Peyer's patch (tissue), 4 donors: ENCODE measurements at regions not wholly inside any gene's neighbourhood (a gene's known extent, or its start where the extent isn't known, plus 50 kb on each side); places are given as distances from the start of the nearest gene placed in this dataset.

ENCODE experiments used
- DNase-seq, 3 donors: peaks; one replicate each; pipeline ENCODE4 v3.0.0-alpha.2; 2017 to 2019
- H3K27ac ChIP-seq, 4 donors: fragments of 200-600 bp; sonication (generic); one replicate each; pipeline ENCODE4 v1.5.1; 2016 to 2019
- H3K27me3 ChIP-seq, 2 donors: fragments of 200-600 bp; sonication (generic); one replicate each; pipeline ENCODE4 v1.5.1; 2019
- H3K36me3 ChIP-seq, 3 donors: fragments of 200-600 bp; sonication (generic); one replicate each; pipeline ENCODE4 v1.5.1; 2016 to 2019
- H3K4me1 ChIP-seq, 4 donors: fragments of 200-600 bp; sonication (generic); one replicate each; pipeline ENCODE4 v1.5.1; 2016 to 2019
- H3K4me3 ChIP-seq, 4 donors: fragments of 200-600 bp; sonication (generic); 1 replicate in 3 of 4; 2 replicates in 1 of 4; pipeline ENCODE4 v1.5.1; 2016 to 2019; ENCODE audit warnings: mild to moderate bottlenecking in 1 of 4
- H3K9me3 ChIP-seq, 4 donors: fragments of 200-600 bp; sonication (generic); one replicate each; pipeline ENCODE4 v1.5.1; 2016 to 2019; ENCODE audit warnings: mild to moderate bottlenecking in 1 of 4
- POLR2A ChIP-seq, 2 donors: fragments of 450-650 bp; IDR thresholded peaks; one replicate each; pipeline ENCODE4 v1.5.1; 2017; ENCODE audit warnings: antibody characterized with exemption in 2 of 2, mild to moderate bottlenecking in 2 of 2, moderate library complexity in 2 of 2
- TF ChIP-seq, protein P1 (sequence below), 6 experiments: fragments of 450-650 bp in 4 of 6; fragments of 200-600 bp in 2 of 6; sonication (generic) in 1 of 6; IDR thresholded peaks; one replicate each; pipeline ENCODE4 v1.5.1; 2017 to 2019; ENCODE audit warnings: antibody characterized with exemption in 6 of 6, mild to moderate bottlenecking in 3 of 6, moderate library complexity in 1 of 6

DNA sequence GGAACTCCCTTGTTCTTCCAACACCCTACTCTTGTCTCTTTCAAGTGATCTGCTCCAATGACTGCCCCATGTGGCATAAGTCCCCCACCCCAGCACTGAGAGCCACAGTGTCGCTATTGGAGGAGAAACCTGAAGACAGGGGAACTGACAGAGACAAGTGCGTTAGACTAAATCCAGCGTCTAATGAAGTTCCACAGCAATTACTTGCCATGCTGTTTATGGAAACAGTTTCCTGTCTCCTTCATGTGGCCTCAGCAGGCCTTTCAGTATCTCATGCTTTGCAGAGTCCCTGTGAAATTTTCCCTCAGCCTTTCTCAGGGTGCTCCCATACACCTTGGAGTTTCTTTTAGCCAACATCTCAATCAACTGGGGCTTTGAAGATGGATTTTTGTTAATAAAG is 277.4 kb downstream of the ETS1 start:
- peaks cover 0 to 11% (median 0%) of the 10 kb centered on the region in 4 donors for H3K4me1 ChIP-seq
- H3K9me3 ChIP-seq, result peaks cover 0 to 8% (median 0%) of the 10 kb centered on the region in 4 donors
- no peak overlapping the region for H3K27ac ChIP-seq
- TF ChIP-seq, protein P1, sequence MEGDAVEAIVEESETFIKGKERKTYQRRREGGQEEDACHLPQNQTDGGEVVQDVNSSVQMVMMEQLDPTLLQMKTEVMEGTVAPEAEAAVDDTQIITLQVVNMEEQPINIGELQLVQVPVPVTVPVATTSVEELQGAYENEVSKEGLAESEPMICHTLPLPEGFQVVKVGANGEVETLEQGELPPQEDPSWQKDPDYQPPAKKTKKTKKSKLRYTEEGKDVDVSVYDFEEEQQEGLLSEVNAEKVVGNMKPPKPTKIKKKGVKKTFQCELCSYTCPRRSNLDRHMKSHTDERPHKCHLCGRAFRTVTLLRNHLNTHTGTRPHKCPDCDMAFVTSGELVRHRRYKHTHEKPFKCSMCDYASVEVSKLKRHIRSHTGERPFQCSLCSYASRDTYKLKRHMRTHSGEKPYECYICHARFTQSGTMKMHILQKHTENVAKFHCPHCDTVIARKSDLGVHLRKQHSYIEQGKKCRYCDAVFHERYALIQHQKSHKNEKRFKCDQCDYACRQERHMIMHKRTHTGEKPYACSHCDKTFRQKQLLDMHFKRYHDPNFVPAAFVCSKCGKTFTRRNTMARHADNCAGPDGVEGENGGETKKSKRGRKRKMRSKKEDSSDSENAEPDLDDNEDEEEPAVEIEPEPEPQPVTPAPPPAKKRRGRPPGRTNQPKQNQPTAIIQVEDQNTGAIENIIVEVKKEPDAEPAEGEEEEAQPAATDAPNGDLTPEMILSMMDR (IDR thresholded peaks at IDR 0.05), result no peak
- TF ChIP-seq POLR2A (IDR thresholded peaks at IDR 0.05), result no peak
- H3K27me3 ChIP-seq, result no peaks in the 10 kb centered on the region
- H3K4me3 ChIP-seq, result no peak overlapping the region
- H3K36me3 ChIP-seq, result no peaks in the 10 kb centered on the region
- DNase-seq, result no peak

DNA sequence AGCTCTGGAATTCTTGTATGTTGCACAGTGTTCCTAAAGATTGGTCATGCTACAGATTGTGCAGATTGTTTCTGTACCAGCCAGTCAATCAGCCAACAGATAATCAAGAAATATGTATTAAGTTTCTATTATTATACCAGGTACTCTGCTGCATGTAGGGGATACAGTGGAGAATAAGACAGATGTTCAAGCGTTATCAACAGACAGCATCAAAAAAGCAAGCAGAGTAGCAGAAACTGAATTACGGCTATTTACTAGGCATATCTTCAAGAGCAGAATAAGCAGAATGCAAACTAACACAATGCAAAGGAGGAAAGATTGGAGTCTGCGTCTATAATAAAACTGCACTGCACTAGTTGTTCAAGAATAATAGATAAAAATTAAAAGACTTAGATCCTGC is 278.6 kb downstream of the ETS1 start:
- no peak for DNase-seq
- Histone ChIP-seq H3K27me3 (no peaks in the 10 kb centered on the region), H3K4me1 (peaks cover 0 to 11% (median 0%) of the 10 kb centered on the region in 4 donors), H3K4me3 (no peak overlapping the region), H3K9me3 (no peaks in the 10 kb centered on the region), H3K36me3 (no peaks in the 10 kb centered on the region), H3K27ac (no peak overlapping the region)
- no peak for TF ChIP-seq POLR2A (IDR thresholded peaks at IDR 0.05)
- TF ChIP-seq, protein P1 (IDR thresholded peaks at IDR 0.05), result no peak

DNA sequence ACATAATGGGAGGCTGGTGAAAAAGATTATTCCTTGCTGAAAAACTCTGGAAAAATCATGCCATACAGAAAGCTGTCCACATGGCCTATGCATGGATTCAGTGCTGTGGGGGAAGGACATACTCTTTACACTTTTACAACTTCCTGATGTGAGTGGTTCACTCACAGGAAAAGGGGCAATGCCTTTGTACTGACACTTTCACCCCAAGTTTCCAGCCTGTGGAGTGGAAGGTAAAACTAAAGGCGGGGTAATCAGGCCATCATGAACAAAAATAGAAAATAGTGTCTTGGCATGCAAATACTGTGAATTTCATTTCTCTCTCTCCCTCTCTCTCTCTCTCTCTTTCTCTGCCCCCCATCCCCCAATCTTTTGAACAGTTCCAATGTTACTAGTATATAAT is 281.8 kb downstream of the ETS1 start:
- no peaks in the 10 kb centered on the region for H3K9me3 ChIP-seq
- H3K4me1 ChIP-seq, result peaks cover 0 to 15% (median 0%) of the 10 kb centered on the region in 4 donors
- DNase-seq, result no peak
- TF ChIP-seq POLR2A (IDR thresholded peaks at IDR 0.05), result no peak
- TF ChIP-seq, protein P1 (IDR thresholded peaks at IDR 0.05), result no peak
- H3K27ac ChIP-seq, result peak overlapping the region; percentile 38 to 74 (median 52)
- H3K4me3 ChIP-seq, result no peak overlapping the region
- no peaks in the 10 kb centered on the region for H3K36me3 ChIP-seq
- H3K27me3 ChIP-seq, result no peaks in the 10 kb centered on the region

DNA sequence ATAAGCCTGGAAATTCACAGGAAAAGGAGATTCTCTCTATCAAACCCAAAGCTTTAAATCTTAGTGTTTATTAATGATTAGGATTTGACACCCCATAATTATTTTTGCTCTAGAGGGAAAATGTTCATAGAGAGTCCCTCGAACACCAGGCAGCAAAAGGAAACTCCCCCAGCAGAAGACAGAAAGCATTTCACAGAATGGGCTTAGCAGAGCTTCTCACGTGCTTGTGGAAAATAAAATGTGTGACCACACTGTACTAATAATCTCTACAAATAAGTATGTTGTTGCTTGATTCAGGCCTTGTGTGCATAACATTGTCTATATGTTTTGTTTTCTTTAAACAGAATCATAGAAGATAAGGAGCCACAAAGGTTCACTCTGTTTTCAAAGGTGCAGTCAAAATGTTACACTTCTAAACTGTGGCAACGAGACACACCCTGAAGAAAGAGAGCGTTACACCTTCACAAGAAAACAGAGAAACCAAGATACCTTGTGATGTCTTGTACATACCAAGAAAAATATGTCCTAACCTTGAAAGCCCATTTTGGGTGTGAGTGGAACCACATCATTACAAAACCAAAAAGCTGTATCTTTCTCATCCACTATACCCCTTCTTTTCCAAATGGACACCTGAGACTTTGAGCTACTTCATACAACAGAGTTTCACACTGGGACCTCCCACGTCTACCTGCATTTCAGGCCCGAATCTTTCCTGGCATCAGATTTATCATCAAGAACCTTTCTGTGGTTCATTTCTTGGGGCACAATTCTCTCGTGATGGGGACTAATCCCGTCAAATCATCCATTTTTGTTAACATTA is 282.5 kb downstream of the ETS1 start:
- DNase-seq, result no peak
- Histone ChIP-seq H3K36me3 (no peaks in the 10 kb centered on the region), H3K4me1 (peaks cover 0 to 15% (median 0%) of the 10 kb centered on the region in 4 donors), H3K9me3 (no peaks in the 10 kb centered on the region), H3K27me3 (no peaks in the 10 kb centered on the region), H3K4me3 (no peak overlapping the region), H3K27ac (peak overlapping the region; percentile 47 to 77 (median 66))
- TF ChIP-seq, protein P1 (IDR thresholded peaks at IDR 0.05), result no peak
- no peak for TF ChIP-seq POLR2A (IDR thresholded peaks at IDR 0.05)

DNA sequence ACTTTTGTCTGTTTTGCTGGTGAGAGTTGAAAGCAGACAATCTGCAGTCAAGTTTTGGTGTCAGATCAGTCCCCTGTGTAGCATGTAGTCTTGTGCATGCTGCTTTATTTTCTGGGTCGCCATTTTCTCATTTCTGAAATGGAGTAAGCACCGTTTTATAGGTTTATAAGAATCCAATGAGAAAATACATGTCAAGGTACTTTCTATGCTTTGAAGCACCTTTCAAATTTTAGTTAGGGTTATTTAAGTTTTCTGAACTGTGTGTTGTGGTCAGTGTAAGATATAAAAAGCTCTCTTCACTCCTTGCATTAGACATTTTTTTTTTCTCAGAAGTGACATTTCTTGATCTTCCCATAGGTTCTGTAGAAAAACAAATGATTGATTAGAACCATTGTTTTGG is 283.2 kb downstream of the ETS1 start:
- Histone ChIP-seq H3K4me3 (no peak overlapping the region), H3K9me3 (no peaks in the 10 kb centered on the region), H3K36me3 (no peaks in the 10 kb centered on the region), H3K4me1 (peaks cover 0 to 15% (median under 1%) of the 10 kb centered on the region in 4 donors), H3K27ac (peak overlapping the region; percentile 47 to 77 (median 56)), H3K27me3 (no peaks in the 10 kb centered on the region)
- DNase-seq, result no peak
- TF ChIP-seq, protein P1 (IDR thresholded peaks at IDR 0.05), result no peak
- no peak for TF ChIP-seq POLR2A (IDR thresholded peaks at IDR 0.05)
